ENCODE measurements at regions not wholly inside any gene's neighbourhood (a gene's known extent, or its start where the extent isn't known, plus 50 kb on each side); places are given as distances from the start of the nearest gene placed in this dataset.

DNA sequence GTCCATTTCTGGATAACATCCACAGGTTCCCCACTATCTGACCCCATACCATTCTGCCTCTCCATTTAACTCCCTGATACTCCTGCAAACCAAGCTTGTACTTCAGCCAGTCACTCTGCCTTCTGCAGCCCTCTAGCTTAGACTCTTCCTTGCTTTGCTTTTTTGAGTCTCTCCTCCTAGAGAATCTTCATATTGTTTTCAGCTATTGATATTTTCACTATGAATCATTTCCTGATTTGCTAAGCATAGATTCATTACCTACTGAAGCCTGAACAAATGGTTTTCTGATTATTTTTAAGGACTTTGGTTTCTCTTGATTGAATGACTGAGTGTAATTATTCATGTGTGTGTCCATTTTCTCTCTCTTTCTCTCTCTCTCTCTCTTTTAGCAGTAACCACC lies 2102.3 kb upstream of the CELF4 start:
- DNase-seq (ENCODE audit: extremely low spot score), result no peak
- ChIA-PET CTCF (no interaction called here), POLR2A (interaction anchor here (0.7 kb wide), 1 partner anchor 95 kb away, joined by 3 read pairs; no protein-coding TSS in a partner anchor)
- TF ChIP-seq ELF4 (IDR thresholded peaks at IDR 0.05) (no peak), ARNT (IDR thresholded peaks at IDR 0.05) (no peak), BHLHE40 (IDR thresholded peaks at IDR 0.05; ENCODE audit: borderline replicate concordance) (no peak), L3MBTL2 (conservative IDR thresholded peaks at IDR 0.05) (no peak)

DNA sequence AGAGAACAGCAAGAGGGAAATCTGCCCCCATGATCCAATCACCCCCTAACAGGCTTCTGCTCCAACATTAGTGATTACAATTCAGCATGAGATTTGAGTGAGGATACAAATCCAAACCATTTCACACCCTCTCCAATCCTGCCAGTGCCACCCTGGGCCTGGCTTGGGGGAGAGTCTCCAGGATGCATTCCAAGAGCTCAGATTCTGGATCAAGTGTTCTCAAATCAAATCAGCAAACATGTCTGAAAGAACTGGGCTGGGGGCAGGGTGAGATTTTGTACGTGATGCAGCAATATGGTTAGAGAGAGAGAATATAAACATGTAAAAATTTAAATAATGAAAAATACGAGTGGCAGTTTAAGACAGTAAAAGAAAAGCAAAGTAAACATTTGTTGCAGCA lies 2100.9 kb upstream of the CELF4 start:
- no peak for DNase-seq (ENCODE audit: extremely low spot score)

DNA sequence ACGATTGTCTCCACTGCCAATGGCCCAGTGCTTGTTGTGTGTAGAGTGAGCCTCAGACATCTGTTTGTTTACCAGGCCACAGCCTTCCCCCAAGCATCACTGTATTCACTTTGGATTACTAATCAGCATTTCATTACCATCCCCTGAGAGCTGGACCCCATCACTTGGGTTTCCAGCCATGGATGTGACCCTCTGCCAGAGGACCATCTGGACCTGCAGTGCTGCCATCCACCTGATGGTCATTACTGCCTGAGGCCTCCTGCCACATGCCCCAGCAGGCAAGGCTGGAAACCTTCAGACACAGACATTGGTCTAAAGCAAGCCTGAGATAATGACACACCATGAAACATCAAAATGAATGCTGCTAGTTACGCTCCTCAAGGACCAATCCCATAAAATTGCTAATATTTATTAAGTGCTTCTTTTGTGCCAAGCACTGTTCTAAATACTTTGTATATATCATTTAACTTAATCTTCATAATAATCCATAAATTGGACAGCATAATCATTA lies 2096.3 kb upstream of the CELF4 start:
- TF ChIP-seq NFRKB (IDR thresholded peaks at IDR 0.05) (no peak), TARDBP (IDR thresholded peaks at IDR 0.05) (no peak)
- ChIA-PET POLR2A (no interaction called here), CTCF (no interaction called here)
- DNase-seq (ENCODE audit: extremely low spot score), result no peak

More for the DNA sequence above, 2100.9 kb upstream of the CELF4 start:
- ChIA-PET POLR2A (no interaction called here), CTCF (interaction anchor here (0.7 kb wide), 1 partner anchor 1199 kb away, joined by 3 read pairs; no protein-coding TSS in a partner anchor)
- no peak for TF ChIP-seq CTBP1 (IDR thresholded peaks at IDR 0.05; ENCODE audit: borderline replicate concordance)
- TF ChIP-seq L3MBTL2 (conservative IDR thresholded peaks at IDR 0.05), result no peak
- TF ChIP-seq HDGF (IDR thresholded peaks at IDR 0.05; ENCODE audit: borderline replicate concordance), result no peak
- no peak for TF ChIP-seq FOXK2 (IDR thresholded peaks at IDR 0.05)
- no peak for TF ChIP-seq BHLHE40 (IDR thresholded peaks at IDR 0.05; ENCODE audit: borderline replicate concordance)
- TF ChIP-seq, protein P1, sequence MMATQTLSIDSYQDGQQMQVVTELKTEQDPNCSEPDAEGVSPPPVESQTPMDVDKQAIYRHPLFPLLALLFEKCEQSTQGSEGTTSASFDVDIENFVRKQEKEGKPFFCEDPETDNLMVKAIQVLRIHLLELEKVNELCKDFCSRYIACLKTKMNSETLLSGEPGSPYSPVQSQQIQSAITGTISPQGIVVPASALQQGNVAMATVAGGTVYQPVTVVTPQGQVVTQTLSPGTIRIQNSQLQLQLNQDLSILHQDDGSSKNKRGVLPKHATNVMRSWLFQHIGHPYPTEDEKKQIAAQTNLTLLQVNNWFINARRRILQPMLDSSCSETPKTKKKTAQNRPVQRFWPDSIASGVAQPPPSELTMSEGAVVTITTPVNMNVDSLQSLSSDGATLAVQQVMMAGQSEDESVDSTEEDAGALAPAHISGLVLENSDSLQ (IDR thresholded peaks at IDR 0.05), result no peak
- TF ChIP-seq TARDBP (IDR thresholded peaks at IDR 0.05), result no peak
- no peak for TF ChIP-seq ZNF384 (IDR thresholded peaks at IDR 0.05)
- TF ChIP-seq NFRKB (IDR thresholded peaks at IDR 0.05), result no peak
- no peak for TF ChIP-seq SUZ12 (IDR thresholded peaks at IDR 0.05)
- TF ChIP-seq FOXA1 (IDR thresholded peaks at IDR 0.05), result no peak

DNA sequence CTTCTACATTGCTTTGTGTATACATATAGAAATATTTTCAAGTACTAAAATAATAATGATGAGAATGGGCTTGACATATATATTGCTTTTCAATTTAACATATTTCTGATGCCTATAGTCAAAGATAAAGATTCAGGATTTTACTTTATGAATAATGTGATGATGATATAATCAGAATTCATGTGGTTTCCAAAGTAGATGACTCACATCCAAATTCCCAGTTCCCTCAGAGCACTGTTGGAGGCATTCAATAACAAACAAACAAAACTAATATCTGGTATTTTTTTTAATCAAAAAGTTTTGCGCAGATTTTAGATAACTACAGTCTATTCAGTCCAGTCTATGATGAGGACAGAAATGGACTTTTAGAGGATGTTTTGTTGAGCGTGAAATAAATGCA lies 2094.5 kb upstream of the CELF4 start:
- ChIA-PET POLR2A (no interaction called here), CTCF (no interaction called here)
- no peak for DNase-seq (ENCODE audit: extremely low spot score)
- TF ChIP-seq SUZ12 (IDR thresholded peaks at IDR 0.05), result no peak
- TF ChIP-seq SP1 (IDR thresholded peaks at IDR 0.05), result no peak
- no peak for TF ChIP-seq ZNF384 (IDR thresholded peaks at IDR 0.05)
- no peak for TF ChIP-seq ARNT (IDR thresholded peaks at IDR 0.05)
- no peak for TF ChIP-seq LEF1 (IDR thresholded peaks at IDR 0.05; ENCODE audit: borderline replicate concordance)
- no peak for TF ChIP-seq FOXA1 (IDR thresholded peaks at IDR 0.05)
- no peak for TF ChIP-seq FOXK2 (IDR thresholded peaks at IDR 0.05)
- no peak for TF ChIP-seq L3MBTL2 (conservative IDR thresholded peaks at IDR 0.05)
- TF ChIP-seq FOXM1 (IDR thresholded peaks at IDR 0.05; ENCODE audit: borderline replicate concordance), result no peak
- no peak for TF ChIP-seq NFRKB (IDR thresholded peaks at IDR 0.05)
- TF ChIP-seq ELF4 (IDR thresholded peaks at IDR 0.05), result no peak
- TF ChIP-seq, protein P1 (IDR thresholded peaks at IDR 0.05), result no peak
- TF ChIP-seq BHLHE40 (IDR thresholded peaks at IDR 0.05; ENCODE audit: borderline replicate concordance), result no peak

DNA sequence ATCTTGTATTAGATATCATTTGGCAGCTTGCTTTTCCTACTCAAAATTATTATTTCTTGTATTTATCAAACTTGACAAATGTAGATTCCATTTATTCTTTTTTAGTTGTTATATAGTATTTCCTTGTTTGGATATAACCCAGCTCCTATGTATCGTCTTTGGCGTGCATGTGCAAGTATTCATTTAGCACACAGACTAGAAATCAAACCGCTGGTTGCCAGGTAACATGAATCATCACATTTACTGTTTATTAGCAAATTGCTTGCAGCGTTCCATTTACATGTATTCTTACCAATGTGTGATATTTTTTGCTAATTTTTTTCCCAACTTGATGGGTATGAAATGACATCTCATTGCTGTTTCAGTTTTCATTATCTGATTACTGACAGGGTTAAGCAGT lies 2089.7 kb upstream of the CELF4 start:
- CTCF ChIA-PET, result no interaction called here

DNA sequence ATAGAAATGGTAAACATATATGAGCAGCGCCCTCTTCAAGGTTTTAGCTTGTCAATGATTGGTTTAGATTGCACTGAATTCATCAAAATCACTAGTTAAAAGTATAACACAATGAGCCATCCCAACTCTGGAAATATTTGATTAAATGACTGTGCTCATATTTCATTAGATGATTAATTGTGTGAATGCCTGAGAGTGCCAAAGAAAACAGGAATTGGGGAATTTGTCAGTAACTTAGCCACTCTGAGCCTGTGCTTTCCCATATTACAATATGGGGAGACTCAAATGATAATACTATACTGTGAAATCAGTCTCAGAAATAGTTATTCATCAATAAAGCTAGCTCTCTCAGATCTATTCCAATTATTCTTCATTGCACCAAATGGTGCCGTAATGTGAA lies 2087.6 kb upstream of the CELF4 start:
- TF ChIP-seq ELF4 (IDR thresholded peaks at IDR 0.05), result no peak
- TF ChIP-seq CTBP1 (IDR thresholded peaks at IDR 0.05; ENCODE audit: borderline replicate concordance), result no peak
- CTCF ChIA-PET, result no interaction called here
- no peak for DNase-seq (ENCODE audit: extremely low spot score)

More for the DNA sequence above, 2089.7 kb upstream of the CELF4 start:
- TF ChIP-seq FOXA1 (IDR thresholded peaks at IDR 0.05) (no peak), ZNF384 (IDR thresholded peaks at IDR 0.05) (no peak), ELF4 (IDR thresholded peaks at IDR 0.05) (no peak), FOXM1 (IDR thresholded peaks at IDR 0.05; ENCODE audit: borderline replicate concordance) (no peak)
- POLR2A ChIA-PET, result no interaction called here
- DNase-seq (ENCODE audit: extremely low spot score), result no peak

DNA sequence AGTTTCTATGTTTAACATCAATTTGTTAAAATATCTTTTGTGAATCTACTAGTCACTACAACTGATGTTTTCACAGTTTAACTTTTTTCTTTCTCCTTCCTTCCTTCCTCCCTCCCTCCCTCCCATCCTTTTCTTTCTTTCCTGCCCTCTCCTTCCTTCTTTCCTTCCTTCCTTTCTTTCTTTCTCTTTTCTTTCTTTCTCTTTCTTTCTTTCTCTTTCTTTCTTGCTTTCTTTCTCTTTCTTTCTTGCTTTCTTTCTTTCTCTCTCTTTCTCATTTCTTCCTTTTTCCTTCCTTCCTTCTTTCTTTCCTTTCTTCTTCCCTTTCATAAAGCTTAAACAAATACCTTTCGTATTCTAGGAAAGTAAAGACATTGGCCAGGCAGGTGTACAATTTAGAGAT lies 2083.0 kb upstream of the CELF4 start:
- TF ChIP-seq TARDBP (IDR thresholded peaks at IDR 0.05) (0 out of 2 replicates have a peak, but pooled peaks have one; percentile 50), ARNT (IDR thresholded peaks at IDR 0.05) (no peak), SUZ12 (IDR thresholded peaks at IDR 0.05) (no peak)
- ChIA-PET CTCF (interaction anchor here (0.7 kb wide), 1 partner anchor 357 kb away, joined by 3 read pairs; no protein-coding TSS in a partner anchor), POLR2A (no interaction called here)
- DNase-seq (ENCODE audit: extremely low spot score), result no peak

More for the DNA sequence above, 2087.6 kb upstream of the CELF4 start:
- POLR2A ChIA-PET, result no interaction called here

DNA sequence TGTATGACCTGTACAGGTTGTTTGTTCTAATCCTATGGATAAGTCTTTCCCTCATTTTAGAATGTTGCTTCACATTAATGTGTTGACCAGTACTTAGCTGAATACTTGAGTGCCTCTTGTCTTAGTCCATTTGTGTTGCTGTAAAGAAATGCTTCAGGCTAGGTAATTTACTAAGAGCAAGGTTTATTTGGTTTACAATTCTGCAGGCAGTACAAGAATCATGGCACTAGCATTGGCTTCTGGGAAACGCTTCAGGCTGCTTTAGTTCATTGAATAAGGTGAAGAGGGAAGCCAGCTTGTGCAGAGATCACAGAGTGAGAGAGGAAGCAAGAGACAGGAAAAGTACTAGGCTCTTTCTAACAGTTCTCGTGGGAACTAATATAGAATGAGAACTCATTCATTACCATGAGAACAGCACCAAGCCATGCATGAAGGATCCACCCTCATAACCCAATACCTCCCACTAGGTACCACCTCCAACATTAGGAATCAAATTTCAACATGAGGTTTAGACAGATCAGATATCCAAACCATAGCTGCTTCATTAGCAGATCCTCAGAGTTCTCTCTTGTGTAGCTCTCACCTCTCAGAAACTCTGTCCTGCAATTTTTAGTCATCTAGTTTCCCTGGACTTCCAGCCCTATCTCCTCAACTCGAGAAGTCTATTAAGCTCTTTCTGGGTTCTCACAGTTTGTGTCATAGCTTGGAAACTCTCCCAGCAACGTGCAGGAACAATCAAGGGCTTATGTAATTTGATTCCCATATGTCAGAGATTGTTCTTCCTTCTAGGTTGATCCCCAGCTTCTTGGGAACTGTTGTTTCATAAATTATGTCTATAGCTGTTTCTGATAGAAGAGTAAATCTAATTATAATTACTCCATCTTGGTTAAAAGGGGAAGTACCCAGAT lies 2082.3 kb upstream of the CELF4 start:
- POLR2A ChIA-PET, result no interaction called here
- TF ChIP-seq, protein P1 (IDR thresholded peaks at IDR 0.05), result peak; percentile 36; the same call in 1 of the 2 replicates
- TF ChIP-seq BHLHE40 (IDR thresholded peaks at IDR 0.05; ENCODE audit: borderline replicate concordance), result no peak

More for the DNA sequence above, 2082.3 kb upstream of the CELF4 start:
- CTCF ChIA-PET, result interaction anchor here (0.7 kb wide), 1 partner anchor 357 kb away, joined by 3 read pairs; no protein-coding TSS in a partner anchor
- DNase-seq (ENCODE audit: extremely low spot score), result peak; percentile 34

Data from HEK293T (cell line).